ENCODE measurements at regions not wholly inside any gene's neighbourhood (a gene's known extent, or its start where the extent isn't known, plus 50 kb on each side); places are given as distances from the start of the nearest gene placed in this dataset.

GRCh38 chr3:181040030-181040429, 50.5 kb upstream of the DNAJC19 start:
- no peak for DNase-seq (ENCODE audit: low spot score in 2 of 2, unreplicated experiment in 2 of 2)
- Mint-ChIP-seq H3K36me3 (no peaks in the 10 kb centered on the region), H3K27ac (no peak overlapping the region), H3K9me3 (peaks cover 45% of the 10 kb centered on the region), H3K4me1 (no peaks in the 10 kb centered on the region), H3K27me3 (ENCODE audit: low read depth) (no peaks in the 10 kb centered on the region), H3K4me3 (no peak overlapping the region)
- TF ChIP-seq CTCF (IDR thresholded peaks at IDR 0.05; ENCODE audit: unreplicated experiment), result no peak
